Glutamatergic neuron (in vitro differentiated cells): ENCODE measurements at regions not wholly inside any gene's neighbourhood (a gene's known extent, or its start where the extent isn't known, plus 50 kb on each side); places are given as distances from the start of the nearest gene placed in this dataset.

Experiments
- DNase-seq: peaks from one replicate; pipeline ENCODE4 v3.0.0; 2022
- H3K27ac Mint-ChIP-seq: one replicate; pipeline ENCODE4 v1.8.0; 2020; ENCODE audit warnings: mild to moderate bottlenecking, mixed read lengths, inconsistent platforms; ENCODE audit not compliant: unreplicated experiment
- H3K27me3 Mint-ChIP-seq: one replicate; pipeline ENCODE4 v1.8.0; 2020; ENCODE audit warnings: mild to moderate bottlenecking, moderate library complexity, mixed read lengths, inconsistent platforms; ENCODE audit not compliant: unreplicated experiment
- H3K36me3 Mint-ChIP-seq: one replicate; pipeline ENCODE4 v1.8.0; 2020; ENCODE audit warnings: mild to moderate bottlenecking, mixed read lengths, inconsistent platforms; ENCODE audit not compliant: unreplicated experiment
- H3K4me1 Mint-ChIP-seq: one replicate; pipeline ENCODE4 v1.8.0; 2020; ENCODE audit warnings: mild to moderate bottlenecking, low read depth, mixed read lengths, inconsistent platforms; ENCODE audit not compliant: unreplicated experiment
- H3K4me3 Mint-ChIP-seq: one replicate; pipeline ENCODE4 v1.8.0; 2020; ENCODE audit warnings: mild to moderate bottlenecking, mixed read lengths, inconsistent platforms; ENCODE audit not compliant: unreplicated experiment
- H3K9me3 Mint-ChIP-seq: one replicate; pipeline ENCODE4 v1.8.0; 2020; ENCODE audit warnings: mild to moderate bottlenecking, moderate library complexity, mixed read lengths, inconsistent platforms; ENCODE audit not compliant: unreplicated experiment
- TF ChIP-seq, protein P1 (sequence below): fragments of 200-600 bp; sonication (generic); IDR thresholded peaks from one replicate; pipeline ENCODE4 v1.5.0; 2021; ENCODE audit not compliant: partially characterized antibody, unreplicated experiment

DNA sequence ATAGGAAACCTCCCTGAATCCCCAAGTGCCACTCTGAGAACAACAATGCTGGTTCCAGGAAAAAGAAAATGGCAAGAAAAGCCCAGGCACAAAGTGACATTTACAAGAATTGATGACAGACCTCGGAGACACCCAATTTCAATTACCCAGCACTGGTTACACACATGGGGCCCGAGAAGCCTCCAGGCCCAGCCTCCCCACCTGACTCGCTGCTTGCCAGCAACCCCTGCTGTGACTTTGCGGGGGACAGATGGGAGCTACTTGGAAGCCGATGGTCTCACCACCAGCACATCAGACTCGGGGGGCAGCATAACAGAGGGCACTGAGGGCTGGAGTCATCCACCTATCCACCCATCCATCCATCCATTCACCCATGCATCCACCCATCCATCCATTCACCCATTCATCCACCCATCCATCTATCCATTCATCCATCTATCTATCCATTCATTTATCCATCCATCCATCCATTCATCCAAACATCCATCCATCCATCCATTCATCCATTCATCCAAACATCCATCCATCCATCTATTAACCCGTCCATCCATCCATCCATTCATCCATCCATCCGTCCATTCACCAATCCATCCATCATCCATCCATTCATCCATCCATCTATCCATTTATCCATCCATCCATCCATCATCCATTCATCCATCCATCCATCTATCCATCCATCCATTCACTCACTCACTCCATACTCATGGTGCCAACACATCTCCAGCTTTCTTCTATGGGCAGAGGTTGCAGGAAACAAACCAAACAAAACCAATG lies 567.6 kb downstream of the BRD1 start:
- Mint-ChIP-seq H3K27ac (no peak overlapping the region), H3K36me3 (peaks cover 24% of the 10 kb centered on the region), H3K4me3 (no peak overlapping the region), H3K4me1 (no peaks in the 10 kb centered on the region), H3K27me3 (peaks cover 6% of the 10 kb centered on the region), H3K9me3 (peaks cover 43% of the 10 kb centered on the region)
- TF ChIP-seq, protein P1, sequence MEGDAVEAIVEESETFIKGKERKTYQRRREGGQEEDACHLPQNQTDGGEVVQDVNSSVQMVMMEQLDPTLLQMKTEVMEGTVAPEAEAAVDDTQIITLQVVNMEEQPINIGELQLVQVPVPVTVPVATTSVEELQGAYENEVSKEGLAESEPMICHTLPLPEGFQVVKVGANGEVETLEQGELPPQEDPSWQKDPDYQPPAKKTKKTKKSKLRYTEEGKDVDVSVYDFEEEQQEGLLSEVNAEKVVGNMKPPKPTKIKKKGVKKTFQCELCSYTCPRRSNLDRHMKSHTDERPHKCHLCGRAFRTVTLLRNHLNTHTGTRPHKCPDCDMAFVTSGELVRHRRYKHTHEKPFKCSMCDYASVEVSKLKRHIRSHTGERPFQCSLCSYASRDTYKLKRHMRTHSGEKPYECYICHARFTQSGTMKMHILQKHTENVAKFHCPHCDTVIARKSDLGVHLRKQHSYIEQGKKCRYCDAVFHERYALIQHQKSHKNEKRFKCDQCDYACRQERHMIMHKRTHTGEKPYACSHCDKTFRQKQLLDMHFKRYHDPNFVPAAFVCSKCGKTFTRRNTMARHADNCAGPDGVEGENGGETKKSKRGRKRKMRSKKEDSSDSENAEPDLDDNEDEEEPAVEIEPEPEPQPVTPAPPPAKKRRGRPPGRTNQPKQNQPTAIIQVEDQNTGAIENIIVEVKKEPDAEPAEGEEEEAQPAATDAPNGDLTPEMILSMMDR: no peak
- DNase-seq: no peak

DNA sequence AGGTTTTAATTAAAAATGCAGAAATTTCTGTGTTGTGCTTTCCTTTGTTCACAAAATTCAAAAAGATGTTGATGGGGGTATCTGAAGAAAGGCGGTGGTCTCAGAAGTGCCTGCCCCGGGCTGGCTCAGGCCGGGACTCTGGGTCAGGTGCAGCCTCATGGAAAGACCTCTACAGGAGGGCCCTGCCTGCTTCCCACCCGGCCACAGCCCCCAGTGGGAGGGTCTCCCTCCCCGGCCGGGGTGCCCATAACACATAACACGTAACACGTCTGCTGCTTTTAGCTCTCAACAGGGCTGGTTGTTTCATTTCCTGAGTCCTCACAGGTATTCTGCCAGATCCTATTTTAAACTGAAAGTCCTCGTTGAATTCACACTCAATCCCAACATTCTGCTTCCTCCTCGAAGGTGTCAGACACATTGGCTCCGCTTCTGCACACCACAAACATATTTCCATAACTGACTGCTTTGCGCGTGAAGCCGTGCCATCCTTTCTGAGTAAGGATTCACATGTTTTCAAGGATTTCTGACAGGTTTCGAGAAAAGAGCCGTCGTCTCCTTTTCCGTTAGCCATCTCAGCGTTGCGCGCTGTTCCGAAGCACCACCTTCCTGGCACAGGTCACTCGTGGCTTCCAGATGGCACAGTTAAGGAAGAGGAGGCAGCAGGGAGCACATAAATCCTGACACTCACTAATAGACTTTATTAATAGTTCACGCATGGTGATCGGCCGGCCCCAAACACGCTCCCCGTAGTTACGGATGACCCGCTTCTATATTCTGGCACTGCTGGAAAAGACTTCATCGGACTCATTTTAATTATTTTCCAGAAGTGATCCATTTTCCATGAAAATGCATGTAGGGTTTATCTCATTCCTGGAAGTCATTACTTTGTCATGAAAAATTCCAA lies 569.3 kb downstream of the BRD1 start:
- Mint-ChIP-seq H3K4me1 (no peaks in the 10 kb centered on the region), H3K27me3 (peaks cover 3% of the 10 kb centered on the region), H3K4me3 (no peak overlapping the region), H3K36me3 (peaks cover 17% of the 10 kb centered on the region), H3K9me3 (peaks cover 44% of the 10 kb centered on the region), H3K27ac (no peak overlapping the region)
- TF ChIP-seq, protein P1: no peak
- DNase-seq: no peak

DNA sequence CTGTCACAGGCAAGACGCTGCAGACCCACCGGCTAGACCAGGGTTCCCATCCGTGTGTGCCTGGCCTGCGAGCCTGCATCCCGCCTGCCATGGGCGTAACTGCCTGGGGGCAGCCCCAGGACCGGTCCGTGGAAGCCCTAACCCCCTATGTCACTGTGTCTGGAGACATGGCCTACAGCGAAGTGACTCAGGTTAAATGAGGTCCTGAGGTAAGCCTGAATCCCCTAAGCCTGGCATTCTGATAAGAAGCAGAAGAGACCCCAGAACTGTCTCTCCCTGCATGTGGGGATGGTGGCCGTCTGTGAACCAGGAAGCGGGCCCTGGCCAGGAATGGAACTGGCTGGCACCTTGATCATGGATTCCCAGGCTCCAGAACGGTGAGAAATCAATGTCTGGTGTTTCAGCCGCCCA lies 570.1 kb downstream of the BRD1 start:
- Mint-ChIP-seq H3K4me3 (no peak overlapping the region), H3K9me3 (peaks cover 47% of the 10 kb centered on the region), H3K27me3 (peaks cover 3% of the 10 kb centered on the region), H3K36me3 (peaks cover 17% of the 10 kb centered on the region), H3K27ac (no peak overlapping the region), H3K4me1 (no peaks in the 10 kb centered on the region)
- TF ChIP-seq, protein P1: no peak
- no peak for DNase-seq

DNA sequence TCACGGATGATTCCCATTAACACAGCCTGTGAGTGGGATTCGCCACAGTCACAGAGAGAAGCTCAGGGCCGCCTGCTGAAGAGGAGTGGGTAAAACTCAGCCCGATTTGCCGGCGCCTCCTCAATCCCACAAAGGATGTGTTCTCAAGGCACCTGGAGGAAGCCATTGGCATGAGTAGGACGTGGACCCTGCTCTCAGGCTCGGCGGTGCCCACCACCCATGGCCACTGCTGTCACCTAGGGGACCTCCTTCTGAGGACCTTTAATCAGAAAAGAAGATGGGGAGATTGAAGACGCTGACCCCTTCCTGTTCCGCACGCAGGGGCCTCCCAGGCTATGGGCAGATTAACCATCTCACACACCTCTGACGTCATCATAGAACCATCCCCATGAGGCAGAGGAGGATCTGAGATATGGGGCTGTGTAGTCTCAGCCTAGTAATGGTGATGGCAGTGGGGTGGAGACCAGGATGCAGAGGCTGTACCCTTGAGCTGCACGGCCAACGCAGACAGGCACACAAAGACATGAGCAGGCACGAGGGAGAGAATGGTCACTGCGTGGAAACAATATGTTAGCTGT lies 571.8 kb downstream of the BRD1 start:
- H3K36me3 Mint-ChIP-seq: peaks cover 17% of the 10 kb centered on the region
- TF ChIP-seq, protein P1: no peak

DNA sequence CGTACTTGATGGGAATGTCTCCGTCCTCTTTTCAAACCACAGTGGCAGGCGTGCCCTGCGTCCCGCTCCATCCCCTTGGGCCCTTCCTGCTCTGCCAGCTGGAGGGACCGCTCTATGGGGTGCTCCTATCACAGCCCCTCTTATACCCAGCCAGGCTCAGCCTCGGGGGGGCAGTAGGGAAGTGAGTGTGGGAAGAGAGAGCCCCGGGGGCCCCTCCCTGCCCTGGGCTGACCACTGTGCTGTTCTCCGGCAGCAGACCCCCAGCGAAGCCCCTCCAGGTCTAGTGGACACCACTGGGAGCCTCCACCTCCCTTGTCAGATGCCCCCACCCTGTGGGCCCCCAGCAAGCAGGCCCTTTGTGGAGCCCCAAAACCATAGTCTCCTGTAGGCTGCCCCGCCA lies 572.5 kb downstream of the BRD1 start:
- H3K9me3 Mint-ChIP-seq: peaks cover 38% of the 10 kb centered on the region
- no peak overlapping the region for H3K4me3 Mint-ChIP-seq
- no peak overlapping the region for H3K27ac Mint-ChIP-seq
- H3K36me3 Mint-ChIP-seq: peaks cover 13% of the 10 kb centered on the region
- TF ChIP-seq, protein P1: no peak
- DNase-seq: no peak
- peaks cover 4% of the 10 kb centered on the region for H3K27me3 Mint-ChIP-seq
- no peaks in the 10 kb centered on the region for H3K4me1 Mint-ChIP-seq

More for the DNA sequence above, 571.8 kb downstream of the BRD1 start:
- Mint-ChIP-seq H3K9me3 (peaks cover 44% of the 10 kb centered on the region), H3K4me3 (no peak overlapping the region), H3K27ac (no peak overlapping the region), H3K4me1 (no peaks in the 10 kb centered on the region), H3K27me3 (peaks cover 7% of the 10 kb centered on the region)
- DNase-seq: no peak
